ENCODE measurements at regions not wholly inside any gene's neighbourhood (a gene's known extent, or its start where the extent isn't known, plus 50 kb on each side); places are given as distances from the start of the nearest gene placed in this dataset.

GRCh38 chr10:21020545-21020944, 123.4 kb upstream of the NEBL start:
- peak; percentile 17 for TF ChIP-seq CTCF (IDR thresholded peaks at IDR 0.05; ENCODE audit: low read depth, low read length, missing control alignments)
- H3K4me3 ChIP-seq (ENCODE audit: low read depth, low read length) = no peak overlapping the region
- in situ Hi-C loops (cut with HindIII; ENCODE audit: low sequenced_read_pairs) = no loop called here
- DNase-seq (ENCODE audit: low read depth) = no peak

- no peak for DNase-seq (ENCODE audit: low read depth)
- TF ChIP-seq CTCF (IDR thresholded peaks at IDR 0.05; ENCODE audit: low read depth, low read length, missing control alignments) = no peak
- in situ Hi-C loops (cut with HindIII; ENCODE audit: low sequenced_read_pairs) = no loop called here
- no peak overlapping the region for H3K4me3 ChIP-seq (ENCODE audit: low read depth, low read length)
Observed at GRCh38 chr10:21019436-21019835, 122.3 kb upstream of the NEBL start.

GRCh38 chr10:21015851-21016250, 118.7 kb upstream of the NEBL start:
- in situ Hi-C loops (cut with HindIII; ENCODE audit: low sequenced_read_pairs) = no loop called here
- no peak for DNase-seq (ENCODE audit: low read depth)
- no peak overlapping the region for H3K4me3 ChIP-seq (ENCODE audit: low read depth, low read length)
- TF ChIP-seq CTCF (IDR thresholded peaks at IDR 0.05; ENCODE audit: low read depth, low read length, missing control alignments) = no peak

- no peak overlapping the region for H3K4me3 ChIP-seq (ENCODE audit: low read depth, low read length)
- TF ChIP-seq CTCF (IDR thresholded peaks at IDR 0.05; ENCODE audit: low read depth, low read length, missing control alignments) = no peak
- in situ Hi-C loops (cut with HindIII; ENCODE audit: low sequenced_read_pairs) = no loop called here
- no peak for DNase-seq (ENCODE audit: low read depth)
Observed at GRCh38 chr10:21014141-21014540, 117.0 kb upstream of the NEBL start.

GRCh38 chr10:21011433-21012018, 114.4 kb upstream of the NEBL start:
- no peak overlapping the region for H3K4me3 ChIP-seq (ENCODE audit: low read depth, low read length)
- TF ChIP-seq CTCF (IDR thresholded peaks at IDR 0.05; ENCODE audit: low read depth, low read length, missing control alignments) = no peak
- no peak for DNase-seq (ENCODE audit: low read depth)
- in situ Hi-C loops (cut with HindIII; ENCODE audit: low sequenced_read_pairs) = no loop called here

GRCh38 chr10:21010615-21011014, 113.5 kb upstream of the NEBL start:
- TF ChIP-seq CTCF (IDR thresholded peaks at IDR 0.05; ENCODE audit: low read depth, low read length, missing control alignments) = no peak
- in situ Hi-C loops (cut with HindIII; ENCODE audit: low sequenced_read_pairs) = no loop called here
- no peak overlapping the region for H3K4me3 ChIP-seq (ENCODE audit: low read depth, low read length)
- DNase-seq (ENCODE audit: low read depth) = no peak
